MM.1S (cell line): ENCODE measurements at regions not wholly inside any gene's neighbourhood (a gene's known extent, or its start where the extent isn't known, plus 50 kb on each side); places are given as distances from the start of the nearest gene placed in this dataset.

ENCODE experiments used
- DNase-seq: peaks from one replicate; pipeline ENCODE4 v3.0.0-alpha.2; 2015
- H2AFZ ChIP-seq: fragments of 300-600 bp; sonication (generic); 2 replicates; pipeline ENCODE4 v1.6.0; 2016; ENCODE audit warnings: antibody characterized with exemption, low read length
- H3F3A ChIP-seq: fragments of 300-600 bp; sonication (generic); 2 replicates; pipeline ENCODE4 v1.6.1; 2016; ENCODE audit warnings: mild to moderate bottlenecking, antibody characterized with exemption, low read length, moderate library complexity, mixed read lengths; ENCODE audit not compliant: insufficient read depth
- H3K27ac ChIP-seq: fragments of 300-600 bp; sonication (generic); 2 replicates; pipeline ENCODE4 v1.5.1; 2016; ENCODE audit warnings: mild to moderate bottlenecking, low read length
- H3K27me3 ChIP-seq: fragments of 300-600 bp; sonication (generic); replicated peaks from 2 replicates; pipeline ENCODE4 v1.6.0; 2016; ENCODE audit warnings: low read length; ENCODE audit not compliant: insufficient read depth
- H3K36me3 ChIP-seq: fragments of 300-600 bp; sonication (generic); replicated peaks from 2 replicates; pipeline ENCODE4 v1.6.1; 2016; ENCODE audit warnings: mild to moderate bottlenecking, low read length, mixed read lengths; ENCODE audit not compliant: insufficient read depth
- H3K4me1 ChIP-seq: fragments of 300-600 bp; sonication (generic); 2 replicates; pipeline ENCODE4 v1.6.1; 2016; ENCODE audit warnings: low read length, mixed read lengths
- H3K4me2 ChIP-seq: fragments of 300-600 bp; sonication (generic); 2 replicates; pipeline ENCODE4 v1.6.0; 2016; ENCODE audit warnings: low read depth, low read length
- H3K4me3 ChIP-seq: fragments of 300-600 bp; sonication (generic); 2 replicates; pipeline ENCODE4 v1.5.1; 2016; ENCODE audit warnings: low read length, mixed read lengths
- H3K79me2 ChIP-seq: fragments of 300-600 bp; sonication (generic); 2 replicates; pipeline ENCODE4 v1.6.1; 2016; ENCODE audit warnings: mixed run types, low read length, mixed read lengths
- H3K9ac ChIP-seq: fragments of 300-600 bp; sonication (generic); 2 replicates; pipeline ENCODE4 v1.6.1; 2016; ENCODE audit warnings: low read length, mixed read lengths
- H3K9me2 ChIP-seq: fragments of 300-600 bp; sonication (generic); replicated peaks from 2 replicates; pipeline ENCODE4 v1.6.1; 2016; ENCODE audit warnings: mild to moderate bottlenecking, low read length, mixed read lengths; ENCODE audit not compliant: insufficient read depth
- H3K9me3 ChIP-seq: fragments of 300-600 bp; sonication (generic); replicated peaks from 2 replicates; pipeline ENCODE4 v1.6.1; 2016; ENCODE audit warnings: mild to moderate bottlenecking, low read length, mixed read lengths; ENCODE audit not compliant: insufficient read depth
- H4K20me1 ChIP-seq: fragments of 300-600 bp; sonication (generic); 2 replicates; pipeline ENCODE4 v1.6.1; 2016; ENCODE audit warnings: mild to moderate bottlenecking, low read length, moderate library complexity, mixed read lengths; ENCODE audit not compliant: insufficient read depth
- CTCF ChIP-seq: fragments of 300-600 bp; sonication (generic); IDR thresholded peaks from 2 replicates; pipeline ENCODE4 v1.5.1; 2016; ENCODE audit warnings: antibody characterized with exemption, low read length, mixed read lengths
- EZH2 ChIP-seq: fragments of 300-600 bp; sonication (generic); optimal IDR thresholded peaks from 2 replicates; pipeline ENCODE3; 2017; ENCODE audit warnings: low read depth, mild to moderate bottlenecking, antibody characterized with exemption, low read length, mixed read lengths
- EZH2phosphoT487 ChIP-seq: fragments of 300-600 bp; sonication (generic); IDR thresholded peaks from 2 replicates; pipeline ENCODE4 v1.6.1; 2018; ENCODE audit warnings: antibody characterized with exemption, low read length

GRCh38 chr14:29354486-29354885, 573.2 kb downstream of the PRKD1 start:
- no peak overlapping the region for H3K27ac ChIP-seq
- DNase-seq: no peak
- TF ChIP-seq CTCF (no peak), EZH2 (no peak), EZH2phosphoT487 (no peak)

DNA sequence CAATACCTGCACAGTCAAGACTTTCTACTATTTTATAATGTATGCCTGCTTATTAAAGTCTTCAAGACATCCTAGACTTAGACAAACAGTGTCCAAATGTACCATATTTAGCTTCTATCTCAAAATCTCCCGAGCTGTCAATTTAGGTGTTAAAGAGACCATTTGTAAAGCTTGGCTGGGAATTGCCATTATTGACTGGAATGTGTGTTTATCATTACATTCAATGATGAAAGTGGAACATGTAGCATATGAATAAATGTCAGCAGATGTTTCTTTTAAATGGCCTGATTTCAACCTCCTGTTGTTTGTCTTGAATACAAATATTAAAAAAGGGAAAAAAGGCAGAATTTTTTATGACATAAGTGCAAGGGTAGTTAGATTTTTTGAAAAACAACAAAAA, 572.3 kb downstream of the PRKD1 start:
- Histone ChIP-seq H2AFZ (no peak overlapping the region), H3K9me2 (no peaks in the 10 kb centered on the region), H3F3A (no peaks in the 10 kb centered on the region), H3K27ac (no peak overlapping the region), H4K20me1 (no peaks in the 10 kb centered on the region), H3K4me2 (no peak overlapping the region), H3K9me3 (no peaks in the 10 kb centered on the region), H3K79me2 (no peaks in the 10 kb centered on the region), H3K9ac (no peak overlapping the region), H3K27me3 (no peaks in the 10 kb centered on the region), H3K36me3 (no peaks in the 10 kb centered on the region), H3K4me1 (no peaks in the 10 kb centered on the region), H3K4me3 (no peak overlapping the region)
- no peak for DNase-seq
- no peak for TF ChIP-seq CTCF

More at GRCh38 chr14:29354486-29354885, 573.2 kb downstream of the PRKD1 start:
- no peaks in the 10 kb centered on the region for H3K36me3 ChIP-seq
- no peak overlapping the region for H3K9ac ChIP-seq
- no peaks in the 10 kb centered on the region for H4K20me1 ChIP-seq
- H3K4me3 ChIP-seq: no peak overlapping the region
- no peak overlapping the region for H3K4me2 ChIP-seq
- H3K79me2 ChIP-seq: no peaks in the 10 kb centered on the region
- H3K4me1 ChIP-seq: no peaks in the 10 kb centered on the region
- H3K9me3 ChIP-seq: no peaks in the 10 kb centered on the region
- H3K9me2 ChIP-seq: no peaks in the 10 kb centered on the region
- no peak overlapping the region for H2AFZ ChIP-seq
- no peaks in the 10 kb centered on the region for H3K27me3 ChIP-seq
- no peaks in the 10 kb centered on the region for H3F3A ChIP-seq

DNA sequence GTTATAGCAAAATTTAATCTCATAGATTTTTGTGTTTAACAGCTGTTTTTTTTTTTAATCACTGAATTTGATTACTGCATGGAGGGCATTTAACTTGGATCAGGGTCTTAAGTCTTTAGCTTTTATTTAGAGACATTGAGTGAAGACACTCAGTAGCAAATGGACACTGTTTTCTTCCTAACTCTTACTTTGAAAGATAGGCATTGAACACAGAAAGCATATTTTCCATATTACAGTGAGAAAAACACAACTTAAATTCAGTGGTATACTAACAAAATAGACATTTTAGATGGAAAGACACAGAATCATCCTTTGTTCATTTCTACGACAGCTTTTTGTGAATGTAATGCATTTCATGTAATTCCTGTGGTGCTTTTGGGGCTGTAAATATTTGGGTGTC, 571.8 kb downstream of the PRKD1 start:
- no peaks in the 10 kb centered on the region for H3K4me1 ChIP-seq

More for the DNA sequence above, 571.8 kb downstream of the PRKD1 start:
- Histone ChIP-seq H3K27ac (no peak overlapping the region), H3K4me3 (no peak overlapping the region), H3K79me2 (no peaks in the 10 kb centered on the region), H3F3A (no peaks in the 10 kb centered on the region), H3K4me2 (no peak overlapping the region), H3K36me3 (no peaks in the 10 kb centered on the region), H3K27me3 (no peaks in the 10 kb centered on the region), H2AFZ (no peak overlapping the region), H3K9me2 (no peaks in the 10 kb centered on the region), H4K20me1 (no peaks in the 10 kb centered on the region), H3K9me3 (no peaks in the 10 kb centered on the region), H3K9ac (no peak overlapping the region)
- no peak for TF ChIP-seq CTCF
- no peak for TF ChIP-seq EZH2
- TF ChIP-seq EZH2phosphoT487: no peak
- no peak for DNase-seq
